Myocyte (in vitro differentiated cells): ENCODE measurements at regions not wholly inside any gene's neighbourhood (a gene's known extent, or its start where the extent isn't known, plus 50 kb on each side); places are given as distances from the start of the nearest gene placed in this dataset.

Experiments used
- DNase-seq: peaks from one replicate; pipeline ENCODE4 v3.0.0-alpha.2; 2012; ENCODE audit warnings: low read depth

DNA sequence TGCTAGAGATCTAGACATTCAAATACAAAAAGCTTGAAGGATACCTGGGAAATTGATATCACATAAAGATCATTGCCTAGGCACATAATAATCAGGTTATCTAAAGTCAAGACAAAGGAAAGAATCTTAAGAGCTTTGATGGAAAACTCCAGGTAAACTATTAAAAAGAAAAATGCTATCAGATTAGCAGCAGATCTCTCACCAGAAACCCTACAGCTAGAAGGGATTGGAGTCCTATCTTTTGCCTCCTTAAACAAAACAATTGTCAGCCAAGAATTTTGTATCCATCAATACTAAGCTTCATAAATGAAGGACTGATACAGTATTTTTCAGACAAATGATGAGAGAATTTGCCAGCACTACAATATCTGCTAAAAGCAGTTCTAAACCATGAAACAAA, 682.4 kb upstream of the ATXN8OS start:
- DNase-seq, result no peak

DNA sequence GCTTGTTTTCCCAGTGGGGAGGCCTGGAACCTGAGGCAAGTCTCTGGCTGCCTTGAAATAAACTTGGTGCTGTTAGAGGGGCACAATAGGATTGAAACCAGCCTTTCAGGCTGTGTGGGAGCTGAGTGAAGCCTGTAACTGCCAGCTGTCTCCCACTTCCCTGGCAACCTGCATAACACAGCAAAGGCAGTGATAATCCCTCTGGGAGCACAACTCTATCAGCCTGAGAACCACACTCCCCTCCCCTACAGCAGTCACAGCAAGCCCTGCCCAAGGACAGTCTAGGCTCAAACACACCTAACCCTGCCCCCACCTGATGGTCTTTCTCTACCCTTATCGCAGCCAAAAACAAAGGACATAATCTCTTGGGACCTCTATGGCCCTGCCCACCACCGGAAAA, 683.8 kb upstream of the ATXN8OS start:
- no peak for DNase-seq

DNA sequence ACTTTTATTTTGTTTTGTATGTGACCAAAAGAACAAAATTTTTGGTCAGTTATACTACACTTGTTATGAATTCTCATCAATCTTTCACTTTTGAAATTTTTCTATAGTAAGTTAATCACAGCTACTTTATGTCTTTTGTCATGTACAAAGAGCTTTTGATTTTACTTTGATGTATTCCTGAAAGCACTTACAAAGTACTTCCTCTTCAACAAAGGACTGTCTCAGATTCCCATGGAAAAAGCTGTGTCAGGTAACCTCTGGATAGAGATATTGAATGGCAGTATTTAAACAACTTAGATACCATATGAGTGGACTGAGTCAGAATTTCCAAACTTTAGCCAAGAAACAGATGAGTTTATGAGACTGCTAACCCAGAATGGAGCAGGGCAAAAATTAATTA, 689.3 kb upstream of the ATXN8OS start:
- no peak for DNase-seq

DNA sequence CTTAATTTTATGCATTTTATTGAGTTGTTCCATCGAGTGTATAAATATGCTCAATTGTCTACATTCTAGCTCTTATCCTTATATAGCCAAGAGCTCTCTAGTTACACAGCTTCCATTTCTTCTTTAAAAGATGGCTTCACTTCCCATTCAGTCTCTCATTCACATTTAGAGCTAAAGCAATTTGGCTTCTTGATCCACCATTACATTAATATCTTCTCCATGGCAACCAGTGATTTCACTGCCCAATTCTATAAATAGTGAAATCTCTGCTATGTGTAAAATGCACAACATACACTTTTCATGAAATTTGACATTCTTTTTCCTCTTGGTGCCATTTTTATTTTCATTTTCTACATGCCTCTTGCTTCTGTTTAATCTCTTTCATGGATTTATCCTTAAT, 696.9 kb upstream of the ATXN8OS start:
- no peak for DNase-seq

DNA sequence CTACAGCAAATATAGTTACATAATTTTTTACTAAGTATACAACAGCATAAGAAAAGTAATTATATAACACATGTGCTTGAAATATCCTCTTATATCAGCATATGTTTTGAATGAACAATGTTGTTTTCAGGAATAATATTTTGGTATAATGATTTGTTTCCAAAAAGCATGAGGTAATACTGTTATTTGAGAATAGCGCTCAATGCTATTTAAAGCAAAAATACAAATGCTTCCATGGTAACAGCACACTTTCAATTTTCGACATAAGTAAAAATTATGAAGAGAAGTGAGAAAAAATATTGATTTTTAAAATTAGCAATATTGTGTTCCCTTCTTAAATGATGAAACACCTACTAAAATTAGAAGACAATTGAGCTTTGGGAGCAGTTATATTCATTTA, 715.9 kb upstream of the ATXN8OS start:
- no peak for DNase-seq

DNA sequence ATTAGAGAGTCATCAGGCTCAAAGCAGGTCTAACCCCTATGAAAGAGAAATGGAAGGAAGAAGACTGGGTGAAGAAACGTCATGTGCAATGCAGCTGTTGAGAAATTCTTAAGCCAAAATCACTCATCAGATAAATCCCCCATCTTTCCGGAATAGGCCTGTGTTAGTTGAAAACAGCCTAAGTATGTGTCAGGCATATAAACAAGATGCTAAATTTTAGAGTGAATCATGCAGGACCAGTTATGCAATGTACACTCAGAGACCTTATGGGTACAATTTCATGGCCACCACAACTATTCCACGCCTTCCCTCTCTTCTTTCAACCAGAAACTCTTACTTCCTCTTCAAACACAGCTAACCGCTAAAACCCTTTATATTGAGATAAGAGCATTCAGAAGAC, 717.7 kb upstream of the ATXN8OS start:
- DNase-seq, result no peak

DNA sequence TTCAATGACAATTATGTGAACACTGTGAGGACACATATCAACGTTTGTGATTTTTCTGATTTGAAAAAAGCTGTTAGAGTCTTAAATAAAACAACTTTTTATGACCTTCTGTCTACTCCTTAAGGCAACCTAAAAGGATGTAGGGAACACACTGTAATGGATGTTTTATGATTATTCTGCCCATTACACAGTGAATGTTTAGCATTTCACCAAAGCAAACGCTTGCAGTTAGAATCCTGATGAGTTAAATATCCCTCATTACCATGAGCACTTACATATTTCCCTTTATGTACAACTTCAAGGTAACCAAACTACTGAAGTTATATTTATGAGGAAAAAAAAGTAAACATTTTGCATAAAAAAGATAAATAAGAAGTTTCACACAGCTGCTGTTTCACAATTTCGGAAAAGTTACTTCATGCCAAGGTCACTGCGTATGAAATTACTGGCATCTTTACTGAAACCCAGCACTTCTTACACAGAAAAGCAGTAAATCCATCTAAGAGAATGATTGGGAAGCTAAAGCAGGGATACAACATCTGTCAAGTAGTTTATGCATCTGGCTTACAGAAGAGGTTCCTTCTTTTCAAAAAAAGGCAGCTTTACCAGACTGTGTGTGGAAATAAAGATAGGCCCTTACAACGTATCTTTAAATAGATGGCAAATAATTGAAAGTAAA, 733.7 kb upstream of the ATXN8OS start:
- DNase-seq, result no peak

DNA sequence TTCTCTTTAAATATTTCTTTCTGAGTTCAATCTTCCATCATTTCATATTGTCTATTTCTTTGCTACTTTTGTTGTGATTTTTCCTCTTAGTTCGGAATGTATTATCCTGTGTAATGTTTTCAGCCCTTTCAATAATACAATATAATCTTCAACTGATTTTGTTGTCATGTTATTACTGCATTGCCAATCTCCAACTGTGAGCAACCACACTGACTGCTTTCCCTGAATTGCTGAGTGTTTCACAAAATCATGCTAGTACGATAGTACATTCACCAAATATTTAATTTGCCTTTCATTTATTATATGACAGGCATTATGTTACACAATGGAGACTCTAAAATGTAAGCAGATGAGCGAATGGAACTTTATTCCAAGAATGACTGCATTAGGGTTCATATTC, 744.3 kb upstream of the ATXN8OS start:
- DNase-seq, result no peak

DNA sequence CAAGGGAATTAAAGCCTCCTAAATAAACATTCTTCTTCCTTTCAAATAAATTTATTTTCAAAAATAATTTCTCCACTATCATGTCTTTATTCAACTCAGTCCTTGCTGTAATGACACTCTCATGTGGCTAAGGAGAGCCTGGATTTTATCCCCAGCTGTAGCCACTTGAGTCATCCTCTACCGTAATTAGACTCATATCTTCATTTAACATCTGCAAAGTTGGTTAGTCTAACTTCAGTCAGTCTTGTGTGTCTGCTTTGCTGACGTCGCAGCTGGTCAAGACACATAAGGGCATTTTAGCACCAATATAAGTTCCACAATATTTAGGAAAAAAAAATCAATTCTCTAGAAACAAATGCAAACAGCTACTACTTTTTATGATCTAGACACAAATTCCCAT, 776.4 kb upstream of the ATXN8OS start:
- DNase-seq, result no peak

DNA sequence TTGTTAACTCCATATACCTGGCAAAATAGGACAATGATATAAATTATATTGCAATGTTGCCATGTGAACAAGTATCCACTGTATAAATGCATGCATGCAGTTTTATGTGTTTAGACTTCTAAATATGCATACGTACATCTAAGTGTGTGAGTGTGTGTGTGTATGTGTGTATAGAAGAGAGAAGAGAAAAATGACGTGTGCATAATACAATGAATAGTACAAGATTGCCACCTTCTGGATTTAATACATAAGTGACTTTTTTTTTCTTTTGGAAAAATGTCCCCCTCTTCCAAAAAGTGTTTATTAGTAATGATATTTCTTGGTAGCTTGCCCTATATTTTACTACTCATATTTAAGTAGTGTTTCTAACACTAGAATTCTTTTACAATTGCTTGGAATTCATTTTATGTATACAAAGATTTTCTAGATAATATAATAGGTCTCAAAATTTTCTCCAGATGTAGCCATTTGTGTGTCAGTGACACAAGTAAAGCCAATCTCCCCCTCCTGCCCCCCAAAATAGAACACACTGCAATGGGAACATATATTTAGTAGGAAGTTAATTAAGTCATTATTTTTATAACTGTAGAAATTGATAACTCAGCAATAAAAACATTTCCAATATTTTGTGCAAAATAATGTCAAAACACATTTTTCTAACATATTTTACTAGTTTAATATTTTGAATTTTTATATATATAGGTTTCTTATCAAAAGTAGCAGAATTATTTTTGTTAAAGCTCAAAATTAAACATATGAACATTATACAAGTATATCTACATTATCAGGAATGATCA, 783.3 kb upstream of the ATXN8OS start:
- DNase-seq, result no peak

DNA sequence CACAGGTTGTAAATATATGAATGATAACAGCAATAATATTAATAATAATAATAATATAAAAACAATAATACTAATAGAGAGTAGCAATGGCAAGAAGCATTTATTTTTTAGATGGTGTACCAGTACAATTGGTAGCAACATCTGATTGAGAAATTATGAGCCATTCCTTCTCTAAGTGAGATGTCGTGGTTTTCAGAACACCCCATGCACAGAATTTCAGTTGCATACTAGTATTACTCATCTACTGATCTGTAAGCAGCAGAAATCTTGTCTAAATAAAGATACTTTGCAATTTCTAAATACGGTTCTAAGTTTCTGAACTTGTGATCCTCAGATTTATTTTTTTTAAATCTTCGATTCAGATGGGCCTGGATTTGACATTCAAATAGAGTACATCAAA, 788.0 kb upstream of the ATXN8OS start:
- DNase-seq, result no peak

DNA sequence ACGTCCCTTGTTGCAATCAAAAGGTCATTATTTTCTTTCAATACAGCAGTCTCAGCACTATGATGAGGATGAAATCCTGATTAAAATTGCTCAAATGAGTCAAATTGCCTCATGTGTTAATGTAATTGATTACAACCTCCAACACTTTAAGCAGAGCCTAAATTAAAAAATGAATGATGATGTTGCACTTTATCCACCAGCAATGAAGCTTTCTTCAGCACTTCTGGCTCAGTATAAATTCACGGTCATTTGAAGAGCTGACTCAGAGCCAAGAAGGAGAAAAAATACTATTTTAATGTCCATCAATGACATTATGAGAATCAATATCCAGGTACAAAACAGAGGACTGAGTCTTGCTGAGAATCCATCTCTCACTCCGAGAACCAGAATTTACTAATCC, 792.6 kb upstream of the ATXN8OS start:
- no peak for DNase-seq

DNA sequence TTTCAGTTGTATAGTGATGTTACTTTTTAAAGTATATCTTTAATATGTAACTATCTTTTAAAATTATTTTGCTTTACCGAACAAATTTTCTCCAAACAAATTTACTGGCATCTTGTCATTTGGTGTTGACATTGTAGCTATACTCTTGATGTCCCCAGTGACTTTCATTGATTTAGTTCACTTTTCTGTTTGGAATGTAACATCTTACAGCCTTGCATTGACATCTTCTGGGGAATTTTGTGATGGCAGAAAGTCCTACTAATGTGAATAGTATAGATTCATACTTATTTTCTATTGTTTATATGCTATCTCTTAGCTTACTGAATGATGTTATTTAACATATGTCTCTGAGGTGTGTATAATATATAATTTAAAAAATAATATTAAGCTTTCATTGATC, 800.9 kb upstream of the ATXN8OS start:
- DNase-seq, result no peak

DNA sequence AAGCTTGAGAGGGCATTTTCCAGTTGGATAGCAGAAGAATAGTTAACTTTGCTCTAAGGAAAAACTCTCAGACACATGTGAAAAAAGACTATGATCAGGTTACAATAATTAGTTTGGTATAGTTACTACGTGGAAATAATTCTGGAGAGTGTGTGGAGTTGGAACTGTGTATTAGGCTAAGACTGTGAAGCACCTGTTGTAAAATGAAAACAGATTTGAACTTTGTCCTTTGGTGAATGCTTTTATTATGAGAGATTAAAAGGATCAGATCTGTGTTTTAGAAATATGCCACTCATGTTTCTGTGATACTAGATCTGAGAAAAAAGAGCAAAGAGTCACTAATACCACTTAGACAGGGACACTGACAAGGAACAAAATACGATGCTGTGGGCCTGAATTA, 807.5 kb upstream of the ATXN8OS start:
- no peak for DNase-seq

DNA sequence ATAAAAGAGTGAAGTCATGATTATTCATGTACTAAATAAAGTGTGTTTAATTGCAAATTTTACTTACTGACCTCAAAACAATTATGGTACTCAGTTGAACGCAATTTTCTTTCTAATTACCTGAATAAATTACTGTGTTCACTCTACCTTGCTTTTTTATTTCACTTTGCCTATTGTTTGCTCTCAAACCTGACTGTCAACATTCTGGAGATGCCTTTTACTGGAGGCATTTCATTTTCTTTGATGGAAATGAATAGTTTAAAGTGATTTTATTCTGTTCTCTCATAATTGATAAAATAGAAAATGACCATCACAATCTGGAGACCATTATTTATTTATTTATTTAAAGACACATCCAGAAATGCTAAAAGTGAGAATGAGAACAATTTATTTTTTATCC, 811.5 kb upstream of the ATXN8OS start:
- DNase-seq, result no peak

DNA sequence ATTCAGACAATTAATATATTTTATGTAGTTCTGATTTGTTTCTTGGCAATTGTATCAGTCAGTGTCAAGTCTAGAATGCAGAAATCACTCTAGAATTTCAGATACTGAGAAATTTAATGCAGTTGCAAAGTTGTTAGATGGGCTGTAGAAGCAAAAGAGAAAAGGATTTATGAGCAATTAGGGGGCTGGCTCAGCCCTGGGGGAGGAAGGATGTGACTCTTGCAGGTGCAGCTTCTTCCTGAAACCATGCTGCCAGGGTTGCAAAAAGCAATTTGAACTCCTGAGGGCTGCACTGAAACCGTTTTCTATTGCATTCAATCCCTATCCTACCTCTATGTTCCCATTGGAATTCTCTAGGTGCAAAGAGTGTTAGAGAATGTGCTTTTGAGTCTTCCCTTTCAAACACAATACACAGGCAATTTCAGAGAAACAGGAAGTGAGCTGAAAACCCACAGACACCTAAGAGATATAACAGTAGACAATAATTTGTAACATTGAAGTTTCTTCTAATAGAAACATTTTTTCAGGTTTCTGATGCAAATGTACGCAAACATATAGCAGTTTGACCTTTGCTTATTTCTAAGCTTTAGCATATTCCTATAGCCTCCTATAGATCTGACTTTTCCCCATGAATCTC, 814.7 kb upstream of the ATXN8OS start:
- no peak for DNase-seq

DNA sequence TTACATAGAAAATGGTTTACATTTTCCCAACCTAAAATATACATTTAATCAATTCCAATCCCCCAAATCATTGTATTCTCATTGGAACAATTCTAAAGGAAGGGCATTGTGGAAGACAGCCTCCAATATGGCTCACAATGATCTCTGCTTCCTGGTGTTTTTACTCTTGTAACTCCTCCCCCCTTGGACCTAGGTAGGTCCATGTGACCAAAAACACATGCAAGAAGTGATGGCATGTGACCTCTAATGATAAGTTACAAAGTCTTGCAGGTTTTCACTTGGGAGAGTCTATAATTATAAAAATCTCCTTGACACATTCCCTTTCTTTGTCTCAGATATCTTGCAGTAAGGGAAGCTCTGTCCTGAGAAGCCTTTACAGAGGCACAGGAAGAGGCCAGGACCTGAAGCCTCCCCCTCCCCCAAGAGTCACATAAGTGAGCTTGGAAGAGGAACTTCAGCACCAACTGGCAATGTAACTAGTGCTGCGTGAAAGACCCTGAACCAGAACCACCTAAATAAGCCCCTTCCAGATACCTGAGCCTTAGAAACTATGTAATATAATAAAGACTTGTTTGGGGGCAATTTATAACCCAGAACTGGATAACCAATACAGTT, 816.2 kb upstream of the ATXN8OS start:
- DNase-seq, result no peak

DNA sequence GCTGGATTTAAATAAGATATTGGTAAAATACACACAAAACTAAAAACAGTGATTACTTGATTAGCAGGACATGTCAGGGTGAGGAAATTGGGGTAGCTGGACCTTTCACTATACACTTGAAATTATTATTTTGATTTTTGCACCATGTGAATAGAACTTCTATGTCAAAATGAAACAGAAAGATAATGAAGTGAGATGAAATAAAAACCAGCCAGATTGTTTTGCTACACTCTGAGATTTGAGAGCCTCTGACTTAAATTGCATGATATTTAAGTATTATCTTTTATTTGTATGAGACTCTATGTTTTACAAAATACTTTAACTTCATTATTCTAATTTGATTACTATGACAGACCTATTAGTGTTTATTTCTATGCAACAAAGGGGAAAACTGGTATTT, 819.6 kb upstream of the ATXN8OS start:
- no peak for DNase-seq

DNA sequence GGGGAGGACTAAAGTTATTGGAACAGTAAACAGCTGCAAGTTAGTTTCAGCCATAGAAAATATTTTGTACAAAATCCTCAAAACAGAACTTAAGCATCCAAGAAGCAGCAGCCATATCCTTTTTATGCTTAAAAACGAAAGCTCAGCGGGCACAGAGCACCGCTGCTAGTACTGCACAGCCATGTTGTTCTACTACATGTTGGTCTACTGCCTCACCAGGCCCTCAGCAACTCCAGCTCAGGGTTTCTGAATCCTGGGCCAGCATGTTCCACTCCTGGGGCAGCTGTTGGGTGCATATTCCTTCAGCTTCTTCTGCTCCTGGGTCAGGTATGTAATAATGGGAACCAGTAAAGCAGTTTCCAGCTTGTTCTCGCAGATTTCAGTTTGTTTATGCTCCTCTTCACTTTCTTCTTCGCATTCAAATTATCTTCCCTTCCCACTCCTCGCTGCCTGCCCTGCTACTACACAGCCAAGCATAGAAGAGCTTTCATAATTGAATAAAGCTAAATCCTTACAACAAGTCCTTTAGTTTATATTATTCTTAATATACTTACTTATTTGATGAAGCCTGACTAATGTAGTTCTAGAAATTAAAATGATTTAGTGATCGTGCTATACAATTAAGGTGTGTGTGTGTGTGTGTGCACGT, 820.5 kb upstream of the ATXN8OS start:
- no peak for DNase-seq

DNA sequence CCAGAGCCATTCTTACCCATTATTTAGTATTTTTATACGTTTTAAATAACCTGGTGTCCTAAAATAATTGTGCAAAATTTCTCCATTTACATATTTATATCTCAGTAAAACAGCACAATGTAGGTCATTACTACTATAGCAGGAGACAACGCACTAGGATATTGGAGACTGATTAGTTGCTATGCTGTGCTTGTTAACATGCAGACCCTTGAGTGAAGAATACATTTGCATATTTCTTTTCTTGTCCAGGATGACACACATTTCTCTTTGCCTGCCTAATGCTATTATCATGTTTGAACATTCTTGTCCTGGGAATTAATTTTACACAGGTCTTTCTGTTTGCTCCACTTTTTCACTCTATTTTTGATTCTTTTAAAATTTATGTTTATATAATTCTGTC, 823.8 kb upstream of the ATXN8OS start:
- no peak for DNase-seq

DNA sequence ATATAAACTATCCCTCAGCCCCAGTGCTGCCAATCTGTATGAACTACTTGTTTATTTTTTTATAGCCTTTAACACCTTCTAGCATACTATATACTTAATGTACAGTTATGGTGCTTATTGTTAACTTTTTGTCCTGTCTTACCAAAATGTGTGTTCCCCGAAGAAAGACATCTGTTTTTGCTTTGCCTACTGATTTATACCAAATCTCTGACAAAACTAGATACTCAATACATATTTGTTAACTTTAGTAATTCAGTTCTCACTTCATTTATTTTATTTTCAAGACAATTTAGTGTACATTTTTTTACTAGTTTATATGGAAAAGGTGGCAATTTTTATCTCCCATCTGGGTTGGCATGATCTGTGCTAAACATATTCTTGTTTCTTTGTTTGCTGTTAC, 824.3 kb upstream of the ATXN8OS start:
- DNase-seq, result no peak

DNA sequence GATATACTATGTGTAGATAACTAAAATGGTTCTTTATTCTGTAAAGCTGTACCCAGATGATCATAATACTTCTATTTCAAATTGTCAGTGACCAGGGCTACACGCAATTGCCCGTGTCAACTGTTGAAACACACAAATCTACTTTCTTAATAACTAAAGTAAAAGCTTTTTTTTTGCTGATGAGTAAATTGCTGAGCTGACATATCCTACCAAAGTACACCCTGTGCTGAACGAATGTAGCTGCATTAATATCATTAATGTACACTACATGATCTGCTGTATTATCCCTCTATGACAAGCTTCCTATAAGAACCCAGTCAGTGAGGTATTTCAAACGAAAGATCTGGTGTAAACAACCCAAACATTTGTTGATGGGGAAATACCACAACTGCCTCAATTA, 827.2 kb upstream of the ATXN8OS start:
- DNase-seq, result no peak
